HG02870 (cell line): ENCODE measurements at regions not wholly inside any gene's neighbourhood (a gene's known extent, or its start where the extent isn't known, plus 50 kb on each side); places are given as distances from the start of the nearest gene placed in this dataset.

Experiments used
- ATAC-seq: cut with Tn5 transposase; IDR thresholded peaks from one replicate; pipeline ENCODE4 v1.9.1; 2021; ENCODE audit warnings: mild to moderate bottlenecking, moderate library complexity; ENCODE audit not compliant: unreplicated experiment

DNA sequence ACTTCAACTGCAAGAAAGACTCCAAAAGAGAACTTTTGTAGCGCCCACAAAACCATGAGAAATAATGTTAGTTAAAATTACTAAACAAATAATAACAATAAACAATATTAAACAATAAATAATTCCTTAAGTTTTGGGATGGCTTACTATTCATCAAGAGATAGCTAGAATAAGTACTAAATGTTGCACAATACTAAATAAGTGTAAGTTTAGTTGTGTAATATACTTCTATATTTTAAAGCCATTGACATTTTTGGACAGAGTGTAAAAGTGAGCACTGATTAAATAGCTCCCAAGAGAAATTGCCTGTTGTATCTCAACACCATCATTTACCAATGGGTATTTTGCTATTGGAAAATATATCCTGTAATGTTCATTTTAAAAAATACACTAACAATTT, 166.7 kb downstream of the ALG10 start:
- ATAC-seq = no peak

DNA sequence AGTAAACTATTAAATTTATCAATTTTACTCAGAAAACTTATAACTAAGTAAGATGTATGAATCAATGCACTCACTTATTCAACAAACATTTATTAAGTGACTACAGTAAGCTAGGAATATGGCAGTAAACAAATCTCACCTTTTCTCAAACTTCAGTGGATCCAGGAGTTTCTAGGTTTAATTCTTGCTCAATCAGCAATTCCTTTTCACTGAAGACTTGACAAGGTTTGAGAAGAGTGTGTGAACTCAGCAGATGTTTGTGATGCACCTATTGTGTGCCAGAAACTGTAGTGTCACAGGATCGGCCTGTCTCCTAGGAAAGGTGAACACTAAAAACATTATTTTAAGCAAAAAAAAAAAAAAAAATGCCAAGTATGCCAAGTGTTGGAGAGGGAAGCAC, 167.8 kb downstream of the ALG10 start:
- ATAC-seq = no peak

DNA sequence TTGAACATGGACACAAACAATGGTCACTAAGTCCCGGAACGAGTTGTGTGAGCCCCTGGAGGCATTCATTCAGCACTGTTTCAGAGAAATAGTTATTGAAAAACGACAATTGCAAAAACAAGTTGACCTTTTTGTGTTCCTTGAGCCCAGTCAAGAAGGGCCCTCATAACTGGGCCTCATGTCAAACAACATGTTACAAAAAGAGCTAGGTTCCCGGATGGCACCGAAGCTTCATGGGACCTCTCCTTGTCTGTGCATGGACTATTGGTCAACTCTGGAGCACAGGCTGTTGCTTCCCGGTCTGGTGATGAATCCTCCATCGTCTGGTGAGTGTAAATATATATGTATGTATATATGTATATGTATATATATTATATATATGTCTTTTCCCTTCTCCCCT, 176.6 kb downstream of the ALG10 start:
- no peak for ATAC-seq

DNA sequence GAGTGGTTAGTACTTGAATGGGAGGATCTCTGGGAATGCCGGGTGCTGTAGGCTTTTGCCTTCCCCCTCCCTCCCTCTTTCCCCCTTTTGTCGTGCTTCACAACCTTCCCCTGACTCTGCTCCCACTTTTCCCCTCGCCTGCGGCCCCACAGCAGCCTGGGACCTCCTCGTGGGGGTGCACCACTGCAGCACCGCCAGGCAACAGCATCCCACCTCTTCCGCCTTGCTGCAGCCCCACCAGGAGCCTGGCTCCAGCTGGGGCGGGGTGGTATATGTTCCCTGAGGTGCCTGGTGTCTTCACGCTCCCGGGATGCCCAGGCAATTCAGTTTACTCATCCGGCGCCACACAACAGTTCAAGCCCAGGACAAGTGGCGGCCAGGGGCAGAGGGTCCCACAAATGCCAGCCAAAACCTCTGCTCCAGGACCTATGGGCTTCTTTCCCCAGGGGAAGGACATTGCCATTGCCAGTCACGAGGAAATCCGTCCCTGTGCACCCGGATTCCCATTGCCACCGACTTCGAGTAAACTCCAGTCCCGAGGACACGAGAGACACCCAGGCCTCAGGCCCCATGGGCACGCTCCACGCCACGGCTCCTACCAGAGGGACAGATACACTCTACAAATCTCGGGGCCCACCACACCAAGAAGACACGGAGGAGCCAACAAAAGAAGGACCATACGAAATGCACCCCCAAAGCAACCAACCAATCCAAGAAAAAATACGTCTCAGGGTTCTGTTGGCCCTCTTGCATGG, 181.7 kb downstream of the ALG10 start:
- ATAC-seq = no peak

DNA sequence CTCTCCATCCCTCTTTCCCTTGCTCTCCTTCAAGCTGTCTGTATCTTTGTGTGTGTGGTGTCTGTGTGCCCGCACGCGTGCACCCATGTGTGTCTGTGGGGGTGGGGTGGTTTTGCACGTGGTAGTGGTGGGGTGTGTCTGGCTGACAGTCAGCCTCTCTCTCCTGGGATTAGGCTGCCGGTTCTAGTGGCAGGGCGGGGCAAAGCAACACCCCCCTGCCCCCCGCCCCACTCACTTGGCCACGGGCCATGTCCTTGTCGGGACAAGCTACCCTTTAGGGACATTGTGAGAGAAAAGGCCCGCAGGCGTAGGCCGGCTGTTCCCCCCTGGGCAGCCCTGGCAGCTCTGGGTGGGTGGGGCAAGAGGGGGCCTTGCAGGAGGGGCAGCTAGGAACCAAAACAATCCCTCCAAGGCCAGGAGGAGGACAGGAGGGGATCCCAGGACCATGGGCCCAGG, 182.6 kb downstream of the ALG10 start:
- no peak for ATAC-seq

DNA sequence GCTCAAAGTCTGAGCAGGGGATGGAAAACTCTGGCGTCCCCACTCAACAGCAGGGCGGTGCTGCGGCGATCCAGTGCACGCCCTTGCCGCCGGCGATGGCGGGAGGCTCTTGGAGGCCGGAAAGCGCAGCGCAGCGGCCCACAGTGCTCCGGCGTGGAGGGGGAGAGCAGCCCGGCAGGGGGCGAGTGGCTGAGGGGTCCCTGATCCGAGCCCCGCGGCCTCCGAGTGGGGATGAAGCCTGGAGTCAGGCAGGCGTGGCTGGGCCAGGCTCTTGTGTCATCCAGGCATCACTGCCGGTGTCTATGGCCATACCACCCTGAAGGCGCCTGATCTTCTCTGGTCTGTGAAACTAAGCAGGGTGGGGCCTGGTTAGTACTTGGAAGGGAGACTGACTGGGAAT, 183.1 kb downstream of the ALG10 start:
- ATAC-seq = no peak

DNA sequence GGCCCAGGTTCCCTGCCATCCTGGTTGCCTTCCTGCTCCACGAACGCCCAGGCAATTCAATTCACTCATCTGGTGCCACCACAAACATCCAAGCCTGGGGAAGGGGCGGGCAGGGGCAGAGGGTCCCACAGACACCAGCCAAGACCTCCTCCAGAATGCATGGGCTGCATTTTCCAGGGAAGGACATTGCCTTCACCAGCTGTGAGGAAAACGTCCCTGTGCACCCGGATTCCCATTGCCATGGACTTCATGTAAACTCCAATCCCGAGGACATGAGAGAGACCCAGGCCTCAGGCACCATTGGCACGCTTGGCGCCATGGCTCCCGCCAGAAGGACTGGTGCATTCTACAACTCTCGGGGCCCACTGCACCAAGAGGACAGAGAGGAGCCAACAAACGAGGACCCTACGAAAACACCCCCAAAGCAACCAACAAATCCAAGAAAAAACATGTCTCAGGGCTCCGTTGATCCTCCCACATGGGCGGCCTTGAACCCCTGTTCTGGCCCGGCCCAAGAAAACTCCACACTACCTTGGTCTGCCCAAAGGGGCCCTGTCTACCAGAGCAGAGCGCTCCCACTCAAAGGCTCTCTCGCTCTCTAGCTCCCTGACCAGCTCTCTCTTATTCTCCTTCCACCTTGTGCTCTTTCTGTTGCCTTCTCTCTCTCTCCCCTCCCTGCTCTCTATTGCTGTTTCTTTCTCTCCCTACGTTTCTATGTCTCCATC, 183.9 kb downstream of the ALG10 start:
- ATAC-seq = no peak

DNA sequence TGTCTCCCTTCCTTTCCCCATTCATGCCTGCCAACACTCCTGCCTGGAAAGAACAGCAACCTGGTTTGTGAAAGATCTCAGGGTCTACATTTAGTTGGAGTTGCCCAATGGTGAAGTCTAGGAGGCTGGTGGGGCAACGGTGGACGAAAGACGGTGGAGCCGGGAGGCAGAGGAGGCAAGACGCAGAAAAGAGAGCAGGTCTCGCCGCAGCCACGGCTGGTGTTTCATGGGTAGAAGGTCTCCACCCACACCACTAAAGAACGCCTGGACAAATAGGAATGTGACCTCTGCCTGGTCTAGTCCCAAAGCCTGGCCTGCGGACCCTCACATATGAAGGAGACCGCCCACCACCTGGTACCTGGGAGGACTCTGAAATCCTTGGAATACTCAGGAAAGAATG, 185.6 kb downstream of the ALG10 start:
- no peak for ATAC-seq

DNA sequence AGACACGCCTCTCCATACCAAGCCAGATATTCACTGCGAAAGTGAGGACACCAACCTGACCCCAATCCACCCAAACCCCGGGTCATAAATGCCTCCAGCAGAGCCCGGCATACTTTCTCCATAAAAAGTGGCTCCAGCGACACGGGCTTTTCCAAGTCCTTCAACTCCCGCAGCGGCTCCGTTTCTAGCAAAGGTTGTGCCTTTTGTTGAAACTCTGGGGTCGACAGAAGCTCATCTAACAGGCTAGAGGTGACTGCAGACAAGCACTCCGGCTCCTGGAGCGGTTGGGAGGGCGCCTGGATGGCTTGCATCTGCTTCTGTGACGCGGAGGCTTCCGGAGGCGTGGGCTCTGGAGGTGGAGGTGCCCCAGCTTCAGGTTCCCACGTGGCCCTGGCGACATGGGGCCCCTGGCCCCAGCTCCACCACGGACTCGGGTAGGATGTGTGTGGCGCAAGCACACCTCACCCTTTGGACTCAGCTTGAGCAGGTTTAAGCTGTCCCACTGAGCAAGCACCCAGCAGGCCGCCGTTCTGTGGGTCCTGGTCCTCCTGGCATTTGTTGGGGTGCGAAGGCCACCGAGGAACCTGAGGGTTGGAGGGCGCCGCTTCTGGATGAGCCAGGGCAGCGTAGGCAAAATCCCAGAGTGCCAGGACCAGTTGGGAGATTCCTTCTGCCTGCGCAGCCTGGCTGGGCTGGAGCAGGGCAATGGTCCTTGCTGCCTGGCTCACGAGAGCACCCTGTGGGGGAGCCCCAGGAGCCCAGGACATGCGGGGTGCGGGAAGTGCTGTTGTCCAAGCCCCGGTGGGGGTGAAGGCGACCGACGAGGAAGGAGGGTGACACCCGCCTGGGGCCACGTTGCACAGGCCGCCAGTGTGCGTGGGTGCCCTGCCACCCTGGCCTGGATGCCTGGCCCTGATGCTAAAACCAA, 186.3 kb downstream of the ALG10 start:
- no peak for ATAC-seq

DNA sequence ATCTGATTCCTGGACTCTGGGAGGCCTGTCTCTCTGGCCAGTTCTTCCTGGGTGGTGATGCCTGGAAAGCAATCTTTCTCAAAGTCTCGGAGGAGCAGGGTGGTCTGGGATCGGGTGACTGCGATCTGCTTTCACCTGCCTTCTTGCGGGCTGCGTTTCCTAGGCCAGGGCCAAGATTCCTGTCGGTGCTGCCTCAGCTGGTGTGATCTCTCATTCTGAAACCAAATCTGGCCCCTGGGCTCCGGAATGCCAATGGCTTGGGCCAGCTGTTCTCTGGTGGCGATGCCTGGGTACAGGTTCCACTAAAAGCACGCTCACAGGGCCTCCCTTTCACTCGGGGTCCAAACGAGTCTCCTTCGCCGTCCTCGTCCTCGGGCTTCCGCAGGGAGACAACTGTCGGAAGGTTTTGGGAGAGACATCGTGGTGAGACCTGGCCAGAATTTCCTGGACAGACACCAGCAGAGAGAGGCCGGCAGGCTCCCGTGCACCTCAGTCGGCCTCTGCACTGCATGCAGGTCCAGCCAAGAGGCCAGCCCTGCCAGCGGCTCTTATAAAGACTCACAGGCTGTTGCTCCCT, 187.1 kb downstream of the ALG10 start:
- no peak for ATAC-seq

DNA sequence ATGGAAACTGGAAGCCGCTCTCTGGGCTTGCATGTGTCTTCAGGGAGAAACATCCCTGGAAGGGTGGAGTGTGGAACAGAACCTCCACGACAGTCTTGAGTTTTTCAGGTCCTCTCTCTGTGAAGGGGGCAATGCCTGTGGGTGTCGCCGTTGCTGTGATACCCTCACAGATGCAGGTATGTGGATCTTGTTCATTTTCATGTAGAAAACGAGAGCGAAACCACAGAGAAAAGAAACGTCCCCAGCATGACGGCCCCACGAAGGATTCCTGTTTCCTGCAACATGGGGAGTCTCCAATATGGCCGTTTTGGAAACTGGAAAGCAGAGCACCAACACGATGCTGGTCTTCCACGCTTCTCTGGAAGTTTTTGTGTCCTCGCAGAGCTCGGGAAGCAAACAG, 187.9 kb downstream of the ALG10 start:
- ATAC-seq = no peak

DNA sequence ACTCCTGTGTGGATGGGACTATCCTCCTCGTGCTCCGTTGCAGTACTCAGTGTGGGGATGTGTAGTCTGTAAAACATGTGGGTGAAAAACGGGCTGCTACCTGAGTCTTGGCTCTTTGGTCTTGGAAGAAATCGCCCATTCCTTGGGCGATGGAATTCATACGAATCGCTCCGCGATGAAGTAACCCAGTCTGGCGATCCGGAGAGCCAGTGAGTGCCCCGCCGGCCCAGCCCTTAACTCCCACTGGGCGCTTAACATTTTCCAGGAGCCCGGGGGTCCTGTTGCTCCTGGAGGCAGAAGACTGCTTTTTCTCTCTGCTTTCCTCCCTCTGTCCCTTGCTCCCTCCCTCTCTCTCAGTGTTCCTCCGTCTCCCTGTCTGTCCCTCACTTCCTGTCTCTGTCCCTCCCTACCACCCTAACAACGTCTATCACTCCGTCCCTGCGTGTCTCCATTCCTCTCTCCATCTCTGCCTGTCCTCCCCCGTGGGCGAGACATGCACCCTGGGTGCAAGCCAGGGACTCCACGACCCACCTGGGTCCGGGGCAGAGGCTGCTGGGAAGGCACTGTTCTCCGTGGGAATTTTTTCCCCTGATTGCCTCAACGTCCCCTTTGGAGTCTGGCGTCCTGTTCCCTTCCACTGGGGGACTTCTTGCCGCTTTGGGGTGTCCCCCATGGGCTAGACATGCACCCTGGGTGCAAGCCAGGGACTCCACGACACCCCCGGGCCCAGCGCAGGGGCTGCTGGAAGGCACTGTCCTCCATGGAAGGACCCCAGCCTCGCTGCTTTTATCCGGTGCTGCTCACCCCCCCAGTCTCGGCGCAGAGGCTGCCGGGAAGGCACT, 188.6 kb downstream of the ALG10 start:
- ATAC-seq = no peak

DNA sequence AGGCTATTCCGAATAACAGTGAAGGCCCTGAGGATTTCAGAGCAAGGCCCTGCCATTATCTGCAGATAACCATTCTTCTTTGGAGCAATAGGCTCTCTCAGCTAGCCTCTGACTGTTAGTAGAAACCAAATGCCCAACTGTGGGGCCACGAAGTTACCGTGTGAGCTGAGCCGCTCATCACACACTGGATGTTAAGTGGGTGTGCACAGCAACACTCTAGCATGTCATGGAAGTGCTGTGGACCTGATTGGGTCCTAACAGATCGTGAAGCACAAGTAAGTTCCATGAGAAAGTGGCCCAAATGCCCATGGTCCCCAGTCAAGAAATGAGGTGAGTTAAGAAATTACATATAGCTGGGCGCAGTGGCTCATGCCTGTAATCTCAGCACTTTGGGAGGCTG, 190.4 kb downstream of the ALG10 start:
- ATAC-seq = no peak

DNA sequence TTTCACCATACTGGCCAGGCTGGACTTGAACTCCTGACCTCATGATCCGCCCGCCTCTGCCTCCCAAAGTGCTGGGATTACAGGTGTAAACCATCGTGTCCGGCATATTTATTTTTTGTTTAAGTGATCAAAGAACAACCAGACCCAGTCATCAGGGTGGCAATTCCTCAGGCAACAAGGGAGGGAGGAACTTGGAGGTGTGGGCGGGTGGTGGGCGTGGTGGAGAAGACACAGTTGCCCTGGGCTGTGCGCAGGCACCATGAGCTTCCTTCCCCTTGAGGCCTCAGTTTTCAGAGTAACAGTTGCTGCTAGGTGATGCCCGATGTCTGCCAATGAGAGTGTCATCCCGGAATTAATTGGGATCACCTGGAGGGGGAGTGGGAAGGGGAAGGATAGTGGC, 191.7 kb downstream of the ALG10 start:
- no peak for ATAC-seq

DNA sequence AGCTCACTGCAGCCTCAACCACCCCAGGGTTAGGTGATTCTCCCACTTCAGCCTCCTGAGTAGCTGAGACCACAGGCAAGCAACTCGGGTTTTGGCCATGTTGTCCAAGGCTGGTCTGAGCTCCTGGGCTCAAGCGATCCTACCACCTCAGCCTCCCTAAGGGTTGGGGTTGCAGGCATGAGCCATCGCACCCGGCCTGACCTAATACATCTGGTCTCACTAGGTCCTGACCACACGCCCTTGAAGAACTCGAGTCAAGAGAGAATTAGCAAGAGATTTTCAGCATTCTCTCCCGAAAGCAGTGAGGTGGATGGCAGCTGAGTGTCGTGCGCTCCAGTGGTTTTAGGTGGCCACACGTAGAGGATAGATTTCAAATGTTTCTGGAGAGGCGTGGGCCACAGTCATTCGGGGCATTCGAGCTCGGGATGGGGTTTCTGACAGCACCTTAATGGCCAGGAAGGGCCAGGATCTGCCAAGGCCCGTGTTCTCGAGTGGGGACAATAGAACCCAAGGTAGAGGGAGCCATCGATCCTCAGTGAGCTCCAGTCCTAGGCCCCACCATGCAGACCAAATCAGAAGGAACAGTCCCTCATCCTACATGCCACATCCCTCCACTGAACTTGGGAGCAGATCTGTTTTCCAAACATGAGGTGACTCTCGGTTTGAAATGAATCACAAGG, 193.1 kb downstream of the ALG10 start:
- no peak for ATAC-seq

DNA sequence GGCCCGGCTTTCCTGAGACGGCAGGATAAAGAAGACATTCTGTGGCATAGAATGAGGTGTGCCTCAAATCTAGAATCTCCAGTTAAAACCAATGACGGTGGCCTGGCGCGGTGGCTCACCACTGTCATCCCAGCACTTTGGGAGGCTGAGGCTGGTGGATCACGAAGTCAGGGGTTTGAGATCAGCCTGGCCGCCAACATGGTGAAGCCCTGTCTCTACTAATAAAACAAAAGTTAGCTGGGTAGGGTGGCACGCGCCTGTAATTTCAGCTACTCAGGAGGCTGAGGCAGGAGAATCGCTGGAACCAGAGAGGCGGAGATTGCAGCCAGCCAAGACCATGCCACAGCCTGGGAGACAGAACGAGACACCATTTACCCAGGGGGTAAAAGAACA, 193.6 kb downstream of the ALG10 start:
- no peak for ATAC-seq

DNA sequence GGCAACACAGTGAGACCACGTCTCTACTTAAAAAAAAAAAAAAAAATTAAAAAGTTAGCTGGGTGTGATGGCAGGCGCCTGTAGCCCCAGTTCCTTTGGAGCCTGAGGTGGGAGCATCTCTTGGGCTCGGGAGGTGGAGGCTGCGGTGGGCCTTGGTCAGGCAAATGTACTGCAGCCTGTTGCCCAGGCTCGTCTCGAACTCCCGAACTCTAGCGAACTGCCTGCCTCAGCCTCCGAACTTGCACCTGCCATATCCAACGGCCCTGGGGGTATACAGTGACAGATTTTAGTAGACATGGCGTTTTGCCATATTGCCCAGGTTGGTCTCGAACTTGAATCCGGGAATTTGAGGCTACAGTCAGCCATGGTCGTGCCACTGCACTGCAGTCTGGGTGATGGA, 195.4 kb downstream of the ALG10 start:
- ATAC-seq = no peak

DNA sequence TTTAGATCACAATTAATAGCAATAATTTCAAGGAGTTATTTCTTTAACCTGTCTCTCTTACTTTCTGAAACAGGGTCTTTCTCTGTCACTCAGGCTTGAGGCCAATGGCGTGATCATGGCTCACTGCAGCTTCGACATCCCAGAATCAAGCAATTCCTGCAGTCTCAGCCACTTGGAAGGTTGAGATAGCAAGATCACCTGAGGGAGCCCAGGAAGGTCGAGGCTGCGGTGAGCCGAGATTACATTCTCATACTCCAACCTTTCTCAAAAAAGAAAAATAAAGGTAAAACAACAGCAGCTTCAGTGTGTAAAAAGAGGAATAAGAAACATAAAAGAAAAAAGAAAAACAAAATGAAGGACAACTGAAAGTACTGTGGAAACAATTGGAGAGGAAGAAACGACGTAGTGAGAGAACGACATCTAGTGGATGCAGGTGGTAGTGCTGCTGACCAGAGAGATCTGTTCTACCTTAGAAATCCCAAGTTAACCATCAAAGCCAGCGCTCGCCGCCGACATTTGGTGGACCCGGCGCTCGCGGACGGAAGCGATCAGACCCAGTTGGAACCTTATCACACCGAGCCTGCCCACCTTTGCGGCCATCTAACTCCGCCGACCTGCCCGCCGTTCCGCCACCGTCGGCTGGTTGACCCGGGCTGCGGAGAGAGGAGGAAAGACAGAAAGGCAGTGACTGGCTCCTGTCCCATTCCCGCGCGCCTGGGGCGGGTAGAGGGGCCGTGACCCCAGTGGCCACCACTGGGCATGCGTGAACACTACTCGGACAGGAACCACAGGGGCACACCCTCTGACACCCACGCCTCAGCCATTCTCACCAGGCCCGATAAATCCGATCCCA, 196.1 kb downstream of the ALG10 start:
- ATAC-seq = peak; percentile 93
